Parathyroid adenoma (tissue), 2 donors: ENCODE measurements at regions not wholly inside any gene's neighbourhood (a gene's known extent, or its start where the extent isn't known, plus 50 kb on each side); places are given as distances from the start of the nearest gene placed in this dataset.

ENCODE experiments used
- H2AFZ ChIP-seq: fragments of 300-600 bp; sonication (generic); one replicate; pipeline ENCODE4 v1.7.0; 2017; ENCODE audit warnings: antibody characterized with exemption, mild to moderate bottlenecking
- H3K27ac ChIP-seq: fragments of 300-600 bp; sonication (generic); one replicate; pipeline ENCODE4 v1.7.0; 2017
- H3K27me3 ChIP-seq: fragments of 300-600 bp; sonication (generic); one replicate; pipeline ENCODE4 v1.7.0; 2017; ENCODE audit warnings: low read length; ENCODE audit not compliant: control insufficient read depth, insufficient read depth
- H3K36me3 ChIP-seq: fragments of 300-600 bp; sonication (generic); one replicate; pipeline ENCODE4 v1.7.0; 2017; ENCODE audit warnings: low read length; ENCODE audit not compliant: control insufficient read depth, insufficient read depth
- H3K4me1 ChIP-seq: fragments of 300-600 bp; sonication (generic); one replicate; pipeline ENCODE4 v1.7.0; 2017; ENCODE audit warnings: control low read depth
- H3K4me2 ChIP-seq: fragments of 300-600 bp; sonication (generic); one replicate; pipeline ENCODE4 v1.7.0; 2017; ENCODE audit warnings: low read length
- H3K4me3 ChIP-seq: fragments of 300-600 bp; sonication (generic); one replicate; pipeline ENCODE4 v1.7.0; 2017; ENCODE audit warnings: low read depth, low read length
- H3K79me2 ChIP-seq: fragments of 300-600 bp; sonication (generic); one replicate; pipeline ENCODE4 v1.7.0; 2017; ENCODE audit warnings: control low read depth
- H3K9ac ChIP-seq: fragments of 300-600 bp; sonication (generic); one replicate; pipeline ENCODE4 v1.7.0; 2017; ENCODE audit warnings: mild to moderate bottlenecking
- H3K9me3 ChIP-seq: fragments of 300-600 bp; sonication (generic); one replicate; pipeline ENCODE4 v1.7.0; 2017; ENCODE audit warnings: low read length; ENCODE audit not compliant: control insufficient read depth
- TF ChIP-seq, protein P1 (sequence below): fragments of 300-600 bp; sonication (generic); IDR thresholded peaks from one replicate; pipeline ENCODE4 v1.7.0; 2017; ENCODE audit warnings: antibody characterized with exemption, mild to moderate bottlenecking
- donor health status: primary hyperparathyroidism.

DNA sequence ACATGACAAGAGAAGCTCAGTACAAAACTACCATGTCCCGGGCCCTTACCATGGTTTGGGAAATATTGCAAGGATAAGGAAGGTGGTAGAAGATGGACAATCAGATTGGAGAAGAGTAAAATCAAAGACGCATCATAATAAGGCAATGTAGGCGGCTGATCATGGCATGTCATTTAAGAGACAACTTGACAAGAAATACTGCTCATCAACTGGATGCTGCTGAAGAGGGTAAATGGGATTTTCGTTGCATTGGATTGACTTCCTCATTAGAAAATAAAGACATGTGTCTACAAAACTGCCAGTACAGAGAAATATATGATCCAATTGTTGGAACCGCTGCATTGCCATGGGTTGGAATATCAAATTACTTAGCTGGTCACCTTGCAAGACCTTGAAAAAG, 238.3 kb upstream of the NCKAP5 start:
- TF ChIP-seq, protein P1, sequence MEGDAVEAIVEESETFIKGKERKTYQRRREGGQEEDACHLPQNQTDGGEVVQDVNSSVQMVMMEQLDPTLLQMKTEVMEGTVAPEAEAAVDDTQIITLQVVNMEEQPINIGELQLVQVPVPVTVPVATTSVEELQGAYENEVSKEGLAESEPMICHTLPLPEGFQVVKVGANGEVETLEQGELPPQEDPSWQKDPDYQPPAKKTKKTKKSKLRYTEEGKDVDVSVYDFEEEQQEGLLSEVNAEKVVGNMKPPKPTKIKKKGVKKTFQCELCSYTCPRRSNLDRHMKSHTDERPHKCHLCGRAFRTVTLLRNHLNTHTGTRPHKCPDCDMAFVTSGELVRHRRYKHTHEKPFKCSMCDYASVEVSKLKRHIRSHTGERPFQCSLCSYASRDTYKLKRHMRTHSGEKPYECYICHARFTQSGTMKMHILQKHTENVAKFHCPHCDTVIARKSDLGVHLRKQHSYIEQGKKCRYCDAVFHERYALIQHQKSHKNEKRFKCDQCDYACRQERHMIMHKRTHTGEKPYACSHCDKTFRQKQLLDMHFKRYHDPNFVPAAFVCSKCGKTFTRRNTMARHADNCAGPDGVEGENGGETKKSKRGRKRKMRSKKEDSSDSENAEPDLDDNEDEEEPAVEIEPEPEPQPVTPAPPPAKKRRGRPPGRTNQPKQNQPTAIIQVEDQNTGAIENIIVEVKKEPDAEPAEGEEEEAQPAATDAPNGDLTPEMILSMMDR = no peak
- H3K36me3 ChIP-seq = no peaks in the 10 kb centered on the region
- no peaks in the 10 kb centered on the region for H3K79me2 ChIP-seq
- no peak overlapping the region for H2AFZ ChIP-seq
- no peaks in the 10 kb centered on the region for H3K4me1 ChIP-seq
- H3K4me2 ChIP-seq = no peak overlapping the region
- H3K9me3 ChIP-seq = no peaks in the 10 kb centered on the region
- no peak overlapping the region for H3K9ac ChIP-seq
- no peak overlapping the region for H3K4me3 ChIP-seq
- H3K27ac ChIP-seq = no peak overlapping the region
- no peaks in the 10 kb centered on the region for H3K27me3 ChIP-seq

DNA sequence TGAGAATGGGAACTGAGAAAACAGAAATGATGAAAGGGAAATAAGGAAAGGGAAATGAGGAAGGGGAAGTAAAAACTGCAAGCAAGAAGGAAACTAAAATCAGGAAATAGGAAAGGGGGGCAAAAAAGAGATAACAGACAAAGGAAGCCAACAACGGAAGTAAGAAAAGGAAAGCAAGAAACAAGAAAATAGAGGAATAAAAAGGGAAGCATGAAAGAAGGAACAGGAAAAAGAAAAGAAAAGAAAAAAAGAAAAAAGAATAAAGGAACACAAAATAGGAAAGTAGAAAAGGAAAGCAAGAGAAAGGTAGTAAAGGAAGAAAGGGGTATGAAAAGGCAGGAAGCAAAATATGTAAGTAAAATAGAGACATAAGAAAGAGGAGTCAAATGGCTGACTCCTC, 241.2 kb upstream of the NCKAP5 start:
- Histone ChIP-seq H3K79me2 (no peaks in the 10 kb centered on the region), H3K9me3 (no peaks in the 10 kb centered on the region), H3K27me3 (no peaks in the 10 kb centered on the region), H3K9ac (no peak overlapping the region), H3K27ac (no peak overlapping the region), H3K4me2 (no peak overlapping the region), H3K36me3 (no peaks in the 10 kb centered on the region), H2AFZ (no peak overlapping the region), H3K4me1 (no peaks in the 10 kb centered on the region), H3K4me3 (no peak overlapping the region)
- TF ChIP-seq, protein P1 = no peak

DNA sequence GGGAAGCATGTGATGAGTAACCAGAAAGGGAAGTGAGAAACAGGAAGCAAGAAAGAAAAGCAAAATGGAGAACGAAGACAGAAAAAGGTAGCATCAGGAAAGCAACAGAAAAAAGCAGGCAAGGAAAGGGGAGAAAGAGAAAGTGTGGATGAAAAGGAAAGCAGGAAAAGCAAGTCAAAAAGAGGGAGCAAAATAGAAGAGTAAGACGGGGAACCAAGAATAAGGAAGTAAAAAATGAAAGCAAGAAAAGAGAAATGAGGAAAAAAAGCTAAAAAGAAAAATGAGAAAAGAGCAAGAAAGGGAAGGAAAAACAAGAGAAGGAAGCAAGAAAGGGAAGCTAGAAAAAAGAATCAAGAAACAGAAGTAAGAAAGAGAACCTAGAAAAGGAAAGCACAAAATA, 242.3 kb upstream of the NCKAP5 start:
- TF ChIP-seq, protein P1 = no peak
- Histone ChIP-seq H3K27ac (no peak overlapping the region), H3K27me3 (no peaks in the 10 kb centered on the region)

DNA sequence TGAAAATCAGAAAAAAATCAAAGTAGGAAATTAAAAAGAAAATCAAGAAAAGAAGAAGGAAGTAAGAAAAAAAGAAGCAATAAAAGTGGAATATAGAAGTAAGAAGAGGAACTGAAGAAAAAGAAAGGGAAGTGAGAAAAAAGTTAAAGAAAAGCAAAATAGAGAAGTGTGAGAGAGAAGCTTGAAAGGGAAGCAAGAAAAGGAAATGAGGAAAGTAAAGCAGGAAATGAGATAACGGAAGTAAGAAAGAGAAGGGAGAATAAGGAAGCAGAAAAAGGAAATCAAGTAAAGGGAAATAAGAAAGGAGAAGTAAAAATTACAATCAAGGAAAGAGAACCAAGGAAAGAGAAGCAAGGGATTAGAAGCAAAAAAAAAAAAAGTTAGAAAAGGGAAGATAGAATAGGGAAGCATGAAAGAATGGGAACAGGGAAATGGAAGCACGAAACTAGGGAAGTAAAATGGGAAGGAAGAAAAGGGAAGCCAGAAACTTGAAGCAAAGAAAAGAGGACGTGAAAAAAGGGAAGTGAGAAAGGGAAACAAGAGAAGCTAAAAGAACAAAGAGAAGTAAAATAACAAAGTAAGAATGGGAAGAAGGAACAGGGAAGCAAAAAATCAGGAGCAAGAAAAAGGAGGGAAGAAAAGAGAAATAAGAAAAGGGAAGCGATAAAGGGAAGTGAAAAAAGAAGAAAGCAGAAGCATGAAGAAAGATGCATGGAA, 243.3 kb upstream of the NCKAP5 start:
- no peak overlapping the region for H3K9ac ChIP-seq
- no peak overlapping the region for H2AFZ ChIP-seq
- H3K27me3 ChIP-seq = no peaks in the 10 kb centered on the region
- no peak overlapping the region for H3K27ac ChIP-seq
- H3K9me3 ChIP-seq = no peaks in the 10 kb centered on the region
- TF ChIP-seq, protein P1 = no peak
- H3K79me2 ChIP-seq = no peaks in the 10 kb centered on the region
- no peaks in the 10 kb centered on the region for H3K36me3 ChIP-seq
- H3K4me3 ChIP-seq = no peak overlapping the region
- H3K4me1 ChIP-seq = no peaks in the 10 kb centered on the region
- H3K4me2 ChIP-seq = no peak overlapping the region

More for the DNA sequence above, 242.3 kb upstream of the NCKAP5 start:
- Histone ChIP-seq H3K9ac (no peak overlapping the region), H3K4me3 (no peak overlapping the region), H3K79me2 (no peaks in the 10 kb centered on the region), H3K36me3 (no peaks in the 10 kb centered on the region), H3K4me2 (no peak overlapping the region), H2AFZ (no peak overlapping the region), H3K9me3 (no peaks in the 10 kb centered on the region), H3K4me1 (no peaks in the 10 kb centered on the region)
